ENCODE measurements at regions not wholly inside any gene's neighbourhood (a gene's known extent, or its start where the extent isn't known, plus 50 kb on each side); places are given as distances from the start of the nearest gene placed in this dataset.

DNA sequence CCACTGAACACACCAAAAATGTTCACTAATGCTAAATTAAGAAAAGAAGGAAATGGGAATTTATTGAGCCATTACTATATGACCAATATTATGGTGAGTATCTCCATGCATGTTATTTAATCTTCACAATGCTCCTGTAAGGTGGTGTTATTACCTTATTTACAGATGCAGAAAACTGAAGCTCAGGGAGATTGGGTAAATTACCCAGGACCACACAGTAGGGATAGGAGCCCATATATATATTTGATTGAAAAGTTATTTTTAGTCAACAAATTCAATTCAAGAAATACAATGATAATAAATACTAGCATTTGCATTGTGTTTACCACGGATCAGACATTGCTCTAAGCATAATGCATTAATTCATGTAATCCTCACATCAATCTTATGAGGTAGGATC is 202.2 kb upstream of the FBXO11 start:
- Histone ChIP-seq H3K9me3 (ENCODE audit: control insufficient read depth in 1 of 2, insufficient read depth in 1 of 2, low read depth in 1 of 2, low read length in 2 of 2) (no peaks in the 10 kb centered on the region), H3K4me3 (replicated peaks in 1 of 2; ENCODE audit: low read depth in 1 of 2, low read length in 2 of 2) (no peak overlapping the region), H2AFZ (ENCODE audit: low read depth, low read length, poor library complexity, severe bottlenecking) (peak overlapping the region; percentile 1), H3K36me3 (ENCODE audit: control insufficient read depth in 1 of 2, insufficient read depth in 2 of 2, low read length in 2 of 2) (no peaks in the 10 kb centered on the region), H3K4me1 (ENCODE audit: control insufficient read depth in 1 of 2, insufficient read depth in 2 of 2, low read length in 2 of 2) (peaks cover 18 to 63% of the 10 kb centered on the region in 2 experiments), H4K20me1 (ENCODE audit: insufficient read depth) (no peaks in the 10 kb centered on the region), H3K27ac (ENCODE audit: low read depth, low read length) (no peak overlapping the region), H3K9me2 (ENCODE audit: insufficient read depth) (no peaks in the 10 kb centered on the region), H3K79me2 (ENCODE audit: insufficient read depth, low read length) (no peaks in the 10 kb centered on the region), H3K27me3 (ENCODE audit: insufficient read depth, low read length) (no peaks in the 10 kb centered on the region), H3K4me2 (ENCODE audit: low read length) (no peak overlapping the region), H3K9ac (ENCODE audit: low read length) (no peak overlapping the region)
- DNase-seq (ENCODE audit: low read depth, low spot score) (no peak), ATAC-seq (no peak)
- intact Hi-C loops (cut with micrococcal nuclease) = loop anchor here (5.0 kb wide), 3 partner anchors 326 to 766 kb away; partner anchors contain the start of gene MSH6
- TF ChIP-seq SP1 (IDR thresholded peaks at IDR 0.05; ENCODE audit: low read depth) (no peak), EGR1 (IDR thresholded peaks at IDR 0.05; ENCODE audit: low read depth) (no peak), POLR2A (IDR thresholded peaks at IDR 0.05; ENCODE audit: borderline replicate concordance, extremely low read depth, insufficient read depth, insufficient read length) (no peak), TCF7L2 (IDR thresholded peaks at IDR 0.05; ENCODE audit: borderline replicate concordance, extremely low read depth, insufficient read depth, insufficient read length) (no peak), EZH2phosphoT487 (IDR thresholded peaks at IDR 0.05; ENCODE audit: borderline replicate concordance) (no peak), YY1 (IDR thresholded peaks at IDR 0.05; ENCODE audit: extremely low read depth, insufficient replicate concordance, low read depth, low read length) (no peak), RAD21 (IDR thresholded peaks at IDR 0.05; ENCODE audit: low read depth) (no peak), ZNF274 (IDR thresholded peaks at IDR 0.05; ENCODE audit: low read depth, low read length) (no peak), JUND (IDR thresholded peaks at IDR 0.05) (no peak), FOSL1 (IDR thresholded peaks at IDR 0.05; ENCODE audit: low read depth) (no peak), SRF (IDR thresholded peaks at IDR 0.05; ENCODE audit: low read depth) (no peak), POLR2AphosphoS5 (IDR thresholded peaks at IDR 0.05; ENCODE audit: low read depth, low read length) (no peak), EZH2 (IDR thresholded peaks at IDR 0.05) (no peak), SIN3A (IDR thresholded peaks at IDR 0.05; ENCODE audit: low read depth) (no peak), ELF1 (IDR thresholded peaks at IDR 0.05; ENCODE audit: borderline replicate concordance, low read depth) (no peak)
- TF ChIP-seq, protein P1, sequence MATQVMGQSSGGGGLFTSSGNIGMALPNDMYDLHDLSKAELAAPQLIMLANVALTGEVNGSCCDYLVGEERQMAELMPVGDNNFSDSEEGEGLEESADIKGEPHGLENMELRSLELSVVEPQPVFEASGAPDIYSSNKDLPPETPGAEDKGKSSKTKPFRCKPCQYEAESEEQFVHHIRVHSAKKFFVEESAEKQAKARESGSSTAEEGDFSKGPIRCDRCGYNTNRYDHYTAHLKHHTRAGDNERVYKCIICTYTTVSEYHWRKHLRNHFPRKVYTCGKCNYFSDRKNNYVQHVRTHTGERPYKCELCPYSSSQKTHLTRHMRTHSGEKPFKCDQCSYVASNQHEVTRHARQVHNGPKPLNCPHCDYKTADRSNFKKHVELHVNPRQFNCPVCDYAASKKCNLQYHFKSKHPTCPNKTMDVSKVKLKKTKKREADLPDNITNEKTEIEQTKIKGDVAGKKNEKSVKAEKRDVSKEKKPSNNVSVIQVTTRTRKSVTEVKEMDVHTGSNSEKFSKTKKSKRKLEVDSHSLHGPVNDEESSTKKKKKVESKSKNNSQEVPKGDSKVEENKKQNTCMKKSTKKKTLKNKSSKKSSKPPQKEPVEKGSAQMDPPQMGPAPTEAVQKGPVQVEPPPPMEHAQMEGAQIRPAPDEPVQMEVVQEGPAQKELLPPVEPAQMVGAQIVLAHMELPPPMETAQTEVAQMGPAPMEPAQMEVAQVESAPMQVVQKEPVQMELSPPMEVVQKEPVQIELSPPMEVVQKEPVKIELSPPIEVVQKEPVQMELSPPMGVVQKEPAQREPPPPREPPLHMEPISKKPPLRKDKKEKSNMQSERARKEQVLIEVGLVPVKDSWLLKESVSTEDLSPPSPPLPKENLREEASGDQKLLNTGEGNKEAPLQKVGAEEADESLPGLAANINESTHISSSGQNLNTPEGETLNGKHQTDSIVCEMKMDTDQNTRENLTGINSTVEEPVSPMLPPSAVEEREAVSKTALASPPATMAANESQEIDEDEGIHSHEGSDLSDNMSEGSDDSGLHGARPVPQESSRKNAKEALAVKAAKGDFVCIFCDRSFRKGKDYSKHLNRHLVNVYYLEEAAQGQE (IDR thresholded peaks at IDR 0.05; ENCODE audit: low read depth) = no peak
- TF ChIP-seq, protein P2, sequence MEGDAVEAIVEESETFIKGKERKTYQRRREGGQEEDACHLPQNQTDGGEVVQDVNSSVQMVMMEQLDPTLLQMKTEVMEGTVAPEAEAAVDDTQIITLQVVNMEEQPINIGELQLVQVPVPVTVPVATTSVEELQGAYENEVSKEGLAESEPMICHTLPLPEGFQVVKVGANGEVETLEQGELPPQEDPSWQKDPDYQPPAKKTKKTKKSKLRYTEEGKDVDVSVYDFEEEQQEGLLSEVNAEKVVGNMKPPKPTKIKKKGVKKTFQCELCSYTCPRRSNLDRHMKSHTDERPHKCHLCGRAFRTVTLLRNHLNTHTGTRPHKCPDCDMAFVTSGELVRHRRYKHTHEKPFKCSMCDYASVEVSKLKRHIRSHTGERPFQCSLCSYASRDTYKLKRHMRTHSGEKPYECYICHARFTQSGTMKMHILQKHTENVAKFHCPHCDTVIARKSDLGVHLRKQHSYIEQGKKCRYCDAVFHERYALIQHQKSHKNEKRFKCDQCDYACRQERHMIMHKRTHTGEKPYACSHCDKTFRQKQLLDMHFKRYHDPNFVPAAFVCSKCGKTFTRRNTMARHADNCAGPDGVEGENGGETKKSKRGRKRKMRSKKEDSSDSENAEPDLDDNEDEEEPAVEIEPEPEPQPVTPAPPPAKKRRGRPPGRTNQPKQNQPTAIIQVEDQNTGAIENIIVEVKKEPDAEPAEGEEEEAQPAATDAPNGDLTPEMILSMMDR (IDR thresholded peaks at IDR 0.05 in 2 of 3, conservative IDR thresholded peaks at IDR 0.05 in 1 of 3; ENCODE audit: borderline replicate concordance in 1 of 3, insufficient read depth in 1 of 3, low read depth in 2 of 3, low read length in 2 of 3) = no peak
- TF ChIP-seq, protein P3, sequence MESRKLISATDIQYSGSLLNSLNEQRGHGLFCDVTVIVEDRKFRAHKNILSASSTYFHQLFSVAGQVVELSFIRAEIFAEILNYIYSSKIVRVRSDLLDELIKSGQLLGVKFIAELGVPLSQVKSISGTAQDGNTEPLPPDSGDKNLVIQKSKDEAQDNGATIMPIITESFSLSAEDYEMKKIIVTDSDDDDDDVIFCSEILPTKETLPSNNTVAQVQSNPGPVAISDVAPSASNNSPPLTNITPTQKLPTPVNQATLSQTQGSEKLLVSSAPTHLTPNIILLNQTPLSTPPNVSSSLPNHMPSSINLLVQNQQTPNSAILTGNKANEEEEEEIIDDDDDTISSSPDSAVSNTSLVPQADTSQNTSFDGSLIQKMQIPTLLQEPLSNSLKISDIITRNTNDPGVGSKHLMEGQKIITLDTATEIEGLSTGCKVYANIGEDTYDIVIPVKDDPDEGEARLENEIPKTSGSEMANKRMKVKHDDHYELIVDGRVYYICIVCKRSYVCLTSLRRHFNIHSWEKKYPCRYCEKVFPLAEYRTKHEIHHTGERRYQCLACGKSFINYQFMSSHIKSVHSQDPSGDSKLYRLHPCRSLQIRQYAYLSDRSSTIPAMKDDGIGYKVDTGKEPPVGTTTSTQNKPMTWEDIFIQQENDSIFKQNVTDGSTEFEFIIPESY (IDR thresholded peaks at IDR 0.05; ENCODE audit: extremely low read depth, insufficient replicate concordance, low read length) = no peak
- TF ChIP-seq, protein P4, sequence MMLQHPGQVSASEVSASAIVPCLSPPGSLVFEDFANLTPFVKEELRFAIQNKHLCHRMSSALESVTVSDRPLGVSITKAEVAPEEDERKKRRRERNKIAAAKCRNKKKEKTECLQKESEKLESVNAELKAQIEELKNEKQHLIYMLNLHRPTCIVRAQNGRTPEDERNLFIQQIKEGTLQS (IDR thresholded peaks at IDR 0.05) = no peak
- TF ChIP-seq, protein P5, sequence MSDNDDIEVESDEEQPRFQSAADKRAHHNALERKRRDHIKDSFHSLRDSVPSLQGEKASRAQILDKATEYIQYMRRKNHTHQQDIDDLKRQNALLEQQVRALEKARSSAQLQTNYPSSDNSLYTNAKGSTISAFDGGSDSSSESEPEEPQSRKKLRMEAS (IDR thresholded peaks at IDR 0.05) = no peak
- no TSS peak for BruUV-seq (replicated peaks)
- POLR2A ChIA-PET = interaction anchor here (0.7 kb wide), 1 partner anchor 15 kb away, joined by 3 read pairs; no protein-coding TSS in a partner anchor
- RAD21 ChIA-PET (ENCODE audit: low non-redundant PET in 1 of 2, low total read pairs in 2 of 2, uncharacterized antibody in 2 of 2, unreplicated experiment in 2 of 2) = interaction anchor here in 1 of 2 experiments (0.6 kb wide), 1 partner anchor 245 kb away, joined by 3 read pairs; no protein-coding TSS in a partner anchor
- CTCF ChIA-PET = no interaction called here
